ENCODE measurements at regions not wholly inside any gene's neighbourhood (a gene's known extent, or its start where the extent isn't known, plus 50 kb on each side); places are given as distances from the start of the nearest gene placed in this dataset.

- no peak for ATAC-seq
- Mint-ChIP-seq H3K9me3 (peaks cover 14% of the 10 kb centered on the region), H3K27ac (no peak overlapping the region), H3K36me3 (no peaks in the 10 kb centered on the region), H3K4me3 (no peak overlapping the region), H3K27me3 (no peaks in the 10 kb centered on the region), H3K4me1 (peaks cover under 1% of the 10 kb centered on the region)
Measured at GRCh38 chr3:106624154-106624553, 753.1 kb upstream of the CCDC54 start.

GRCh38 chr3:106628407-106628806, 748.8 kb upstream of the CCDC54 start:
- Mint-ChIP-seq H3K4me1 (peaks cover 8% of the 10 kb centered on the region), H3K4me3 (no peak overlapping the region), H3K27me3 (no peaks in the 10 kb centered on the region), H3K27ac (no peak overlapping the region), H3K36me3 (no peaks in the 10 kb centered on the region), H3K9me3 (peaks cover 10% of the 10 kb centered on the region)
- no peak for ATAC-seq

DNA sequence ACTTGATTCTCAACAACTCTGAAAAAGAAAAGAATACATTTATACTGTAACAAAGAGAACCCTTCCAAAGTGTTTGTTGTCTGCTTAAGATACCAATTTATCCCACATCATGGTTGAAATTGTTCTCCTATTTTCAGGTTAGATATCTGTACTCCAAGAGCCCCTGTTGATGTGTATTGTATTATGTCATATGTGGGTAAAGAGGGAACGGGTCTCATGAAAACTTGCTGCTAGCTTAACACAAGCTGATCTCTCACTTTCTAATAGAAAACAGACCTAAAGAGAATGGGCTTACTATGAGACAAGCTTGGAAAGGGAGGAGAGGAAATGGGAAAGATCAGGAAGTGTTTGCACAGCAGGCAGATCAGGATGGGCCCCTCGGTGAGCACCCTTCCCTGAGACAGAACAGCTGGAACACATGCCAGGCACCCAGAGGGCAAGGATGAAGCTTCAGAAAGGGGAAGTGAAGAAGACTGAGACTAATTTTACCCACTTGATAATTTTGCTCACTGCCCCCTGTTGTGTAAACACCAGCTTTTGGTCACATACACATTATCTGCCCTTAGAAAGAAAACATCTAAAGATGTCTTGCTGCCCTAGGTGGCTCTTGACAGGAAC, 747.9 kb upstream of the CCDC54 start:
- Mint-ChIP-seq H3K27ac (no peak overlapping the region), H3K27me3 (no peaks in the 10 kb centered on the region), H3K36me3 (no peaks in the 10 kb centered on the region), H3K9me3 (peaks cover 3% of the 10 kb centered on the region), H3K4me3 (no peak overlapping the region), H3K4me1 (peaks cover 8% of the 10 kb centered on the region)
- ATAC-seq = peak; percentile 54

DNA sequence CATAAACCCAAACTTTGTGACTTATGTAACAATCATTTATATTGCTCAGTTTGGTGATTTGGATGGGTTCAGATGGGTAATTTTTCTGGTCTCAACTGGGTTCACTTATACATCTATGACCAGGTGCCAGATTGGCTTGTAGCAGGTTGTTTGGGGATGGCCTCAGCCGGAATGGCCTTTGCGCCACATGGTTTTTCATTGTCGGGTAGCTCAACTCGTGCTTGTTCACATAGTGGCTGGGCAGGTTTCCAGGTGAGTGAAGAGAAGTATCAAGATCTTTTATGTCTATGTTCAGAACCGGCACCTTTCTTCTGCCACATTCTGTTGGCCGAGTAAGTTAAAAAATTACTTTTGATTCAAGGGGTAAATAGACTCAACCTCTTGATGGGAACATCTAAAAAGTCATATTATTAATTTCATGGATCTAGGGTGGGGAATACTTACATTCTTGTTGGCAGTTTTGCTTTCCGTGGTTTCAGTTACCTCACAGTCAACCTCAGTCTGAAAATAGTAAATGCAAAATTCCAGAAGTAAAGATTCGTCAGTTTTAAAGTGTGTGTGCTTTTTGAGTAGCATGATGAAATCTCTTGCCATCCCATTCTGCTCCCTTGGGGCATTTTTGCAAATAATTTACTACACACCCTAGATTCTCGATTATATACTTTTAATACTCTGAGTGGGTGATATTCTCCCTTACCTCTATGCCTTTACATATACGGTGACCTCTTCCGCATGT, 745.7 kb upstream of the CCDC54 start:
- no peak overlapping the region for H3K4me3 Mint-ChIP-seq
- no peaks in the 10 kb centered on the region for H3K36me3 Mint-ChIP-seq
- no peaks in the 10 kb centered on the region for H3K27me3 Mint-ChIP-seq
- no peak overlapping the region for H3K27ac Mint-ChIP-seq
- ATAC-seq = no peak
- H3K9me3 Mint-ChIP-seq = no peaks in the 10 kb centered on the region
- H3K4me1 Mint-ChIP-seq = peaks cover 8% of the 10 kb centered on the region

- Mint-ChIP-seq H3K36me3 (no peaks in the 10 kb centered on the region), H3K4me1 (peaks cover 5% of the 10 kb centered on the region), H3K9me3 (no peaks in the 10 kb centered on the region), H3K27me3 (peaks cover 13% of the 10 kb centered on the region), H3K4me3 (no peak overlapping the region), H3K27ac (no peak overlapping the region)
- ATAC-seq = no peak
Measured at GRCh38 chr3:106635271-106635670, 742.0 kb upstream of the CCDC54 start.

DNA sequence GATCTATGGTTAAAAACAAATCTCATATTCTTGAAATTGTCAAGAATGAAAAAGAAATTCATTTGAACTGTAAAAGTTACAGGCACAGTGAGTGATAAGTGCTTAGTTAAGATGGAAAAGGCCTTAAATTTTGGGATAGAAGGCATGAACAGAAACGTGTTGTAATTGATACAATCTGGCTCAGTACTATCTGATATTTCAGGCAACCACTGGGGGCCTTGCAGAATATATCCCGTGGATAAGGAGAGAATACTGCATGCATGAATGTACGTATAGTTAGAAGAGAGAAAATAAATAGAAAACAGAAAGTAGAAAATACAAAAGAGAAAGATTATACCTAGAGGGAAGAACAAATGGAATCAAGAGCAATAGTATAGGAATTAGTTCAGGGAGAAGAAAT, 741.4 kb upstream of the CCDC54 start:
- Mint-ChIP-seq H3K9me3 (no peaks in the 10 kb centered on the region), H3K27ac (no peak overlapping the region), H3K4me1 (peaks cover 10% of the 10 kb centered on the region), H3K4me3 (no peak overlapping the region), H3K36me3 (no peaks in the 10 kb centered on the region), H3K27me3 (peaks cover 13% of the 10 kb centered on the region)
- ATAC-seq = no peak

DNA sequence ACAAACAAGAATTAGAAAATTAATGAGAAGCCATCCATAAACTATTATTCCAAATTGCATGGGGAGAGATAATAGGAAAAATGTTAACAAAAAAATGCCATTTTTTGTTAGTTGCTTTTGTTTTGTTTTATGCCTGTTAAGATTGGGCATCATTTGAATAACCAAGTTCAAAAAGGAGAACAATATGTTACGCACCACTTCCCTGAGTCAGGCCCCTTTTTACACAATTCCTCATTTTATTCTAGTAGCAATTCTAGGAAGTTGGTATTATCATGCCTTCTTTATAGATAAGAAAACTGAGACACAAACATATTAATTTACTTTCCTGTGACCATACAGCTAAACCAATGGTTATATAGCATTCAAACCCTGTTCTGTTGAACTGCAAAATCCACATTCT, 736.9 kb upstream of the CCDC54 start:
- Mint-ChIP-seq H3K9me3 (no peaks in the 10 kb centered on the region), H3K27ac (no peak overlapping the region), H3K27me3 (peaks cover 13% of the 10 kb centered on the region), H3K4me1 (peaks cover 12% of the 10 kb centered on the region), H3K4me3 (no peak overlapping the region), H3K36me3 (no peaks in the 10 kb centered on the region)
- no peak for ATAC-seq

DNA sequence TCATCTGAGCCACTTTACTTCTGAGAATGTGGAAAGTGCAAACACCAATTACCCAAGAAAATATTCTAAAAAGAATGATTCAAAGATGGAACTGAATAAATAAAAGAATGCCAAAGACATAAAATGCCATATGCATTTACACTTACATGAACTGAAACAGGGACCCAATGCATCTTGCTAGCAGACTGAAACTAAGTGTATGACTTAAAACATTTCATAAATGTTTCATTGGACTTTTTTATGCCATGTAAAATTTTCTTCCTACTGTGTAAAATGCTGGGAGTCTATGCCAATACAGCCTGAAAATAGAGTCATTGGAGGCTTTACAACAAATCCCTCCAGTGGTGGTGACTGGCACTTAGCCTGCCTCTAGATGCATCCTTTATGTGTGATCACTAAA, 735.1 kb upstream of the CCDC54 start:
- Mint-ChIP-seq H3K27ac (no peak overlapping the region), H3K27me3 (peaks cover 13% of the 10 kb centered on the region), H3K9me3 (no peaks in the 10 kb centered on the region), H3K4me3 (no peak overlapping the region), H3K36me3 (no peaks in the 10 kb centered on the region), H3K4me1 (peaks cover 12% of the 10 kb centered on the region)
- ATAC-seq = no peak

GRCh38 chr3:106643684-106644161, 733.5 kb upstream of the CCDC54 start:
- no peak overlapping the region for H3K27ac Mint-ChIP-seq
- no peak overlapping the region for H3K4me3 Mint-ChIP-seq
- peaks cover 22% of the 10 kb centered on the region for H3K27me3 Mint-ChIP-seq
- H3K36me3 Mint-ChIP-seq = no peaks in the 10 kb centered on the region
- peaks cover 12% of the 10 kb centered on the region for H3K4me1 Mint-ChIP-seq
- no peaks in the 10 kb centered on the region for H3K9me3 Mint-ChIP-seq
- ATAC-seq = no peak

DNA sequence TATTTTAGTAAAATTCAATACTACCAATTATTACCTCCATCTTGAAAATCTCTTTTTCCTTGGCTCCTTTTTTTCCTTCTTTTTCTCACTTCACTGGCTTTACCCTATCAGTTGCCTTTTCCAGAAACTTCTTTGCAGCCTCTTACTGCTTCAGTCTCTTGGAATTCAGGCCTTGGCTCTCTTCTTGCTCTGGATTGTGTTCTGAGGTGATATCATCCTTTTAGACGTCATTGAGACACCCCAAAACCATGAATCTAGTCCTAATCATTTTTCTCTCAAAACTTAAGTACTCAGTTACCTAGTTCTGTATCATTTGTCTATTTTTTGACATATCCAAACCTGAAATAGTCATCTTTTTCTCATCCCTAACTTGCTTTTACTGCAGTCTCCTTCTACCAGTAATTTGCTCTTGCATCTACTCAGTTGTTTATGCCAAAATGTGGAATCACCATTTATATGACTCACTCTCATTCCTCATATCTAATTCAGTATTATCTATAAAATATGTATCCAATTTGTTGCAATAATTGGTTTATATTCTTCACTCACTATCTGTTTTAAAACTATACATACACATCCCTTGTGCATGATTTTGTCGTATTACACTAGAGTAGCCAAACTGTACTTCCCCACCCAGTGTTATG, 703.2 kb upstream of the CCDC54 start:
- peaks cover 5% of the 10 kb centered on the region for H3K27me3 Mint-ChIP-seq
- no peaks in the 10 kb centered on the region for H3K4me1 Mint-ChIP-seq

GRCh38 chr3:106675451-106675850, 701.8 kb upstream of the CCDC54 start:
- Mint-ChIP-seq H3K27ac (no peak overlapping the region), H3K27me3 (peaks cover 19% of the 10 kb centered on the region), H3K9me3 (no peaks in the 10 kb centered on the region), H3K4me1 (no peaks in the 10 kb centered on the region), H3K4me3 (no peak overlapping the region), H3K36me3 (no peaks in the 10 kb centered on the region)
- ATAC-seq = no peak

More for the DNA sequence above, 703.2 kb upstream of the CCDC54 start:
- Mint-ChIP-seq H3K36me3 (no peaks in the 10 kb centered on the region), H3K27ac (no peak overlapping the region), H3K4me3 (no peak overlapping the region), H3K9me3 (no peaks in the 10 kb centered on the region)
- no peak for ATAC-seq

GRCh38 chr3:106678657-106679390, 698.4 kb upstream of the CCDC54 start:
- H3K27ac Mint-ChIP-seq = no peak overlapping the region
- no peak for ATAC-seq
- no peak overlapping the region for H3K4me3 Mint-ChIP-seq
- no peaks in the 10 kb centered on the region for H3K36me3 Mint-ChIP-seq
- peaks cover 31% of the 10 kb centered on the region for H3K27me3 Mint-ChIP-seq
- H3K9me3 Mint-ChIP-seq = no peaks in the 10 kb centered on the region
- no peaks in the 10 kb centered on the region for H3K4me1 Mint-ChIP-seq

GRCh38 chr3:106683953-106684620, 693.2 kb upstream of the CCDC54 start:
- H3K36me3 Mint-ChIP-seq = no peaks in the 10 kb centered on the region
- no peak overlapping the region for H3K27ac Mint-ChIP-seq
- peaks cover 25% of the 10 kb centered on the region for H3K27me3 Mint-ChIP-seq
- H3K4me1 Mint-ChIP-seq = no peaks in the 10 kb centered on the region
- no peak for ATAC-seq
- H3K9me3 Mint-ChIP-seq = no peaks in the 10 kb centered on the region
- H3K4me3 Mint-ChIP-seq = no peak overlapping the region

GRCh38 chr3:106685745-106686144, 691.5 kb upstream of the CCDC54 start:
- no peak for ATAC-seq

DNA sequence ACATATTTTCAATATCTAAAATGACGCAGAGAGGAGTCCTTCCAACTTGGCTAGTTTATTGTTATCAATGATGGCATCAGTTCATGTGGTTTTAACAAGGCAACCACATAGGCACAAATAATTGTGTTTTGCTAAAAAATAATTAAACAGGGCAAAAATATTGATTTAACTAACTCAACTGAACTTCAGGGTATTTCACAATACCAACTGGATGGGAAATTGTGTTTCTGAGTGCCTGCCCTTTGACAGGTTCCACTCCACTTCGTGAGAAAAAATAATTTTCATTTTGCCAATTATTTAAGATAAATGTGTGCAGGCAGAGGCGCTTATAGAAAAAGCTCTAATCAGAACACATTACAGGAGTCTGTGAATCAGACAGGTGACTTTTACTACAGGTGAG, 689.3 kb upstream of the CCDC54 start:
- no peak for ATAC-seq
- Mint-ChIP-seq H3K4me1 (no peaks in the 10 kb centered on the region), H3K27ac (no peak overlapping the region), H3K9me3 (no peaks in the 10 kb centered on the region), H3K4me3 (no peak overlapping the region), H3K27me3 (no peaks in the 10 kb centered on the region), H3K36me3 (no peaks in the 10 kb centered on the region)

More at GRCh38 chr3:106685745-106686144, 691.5 kb upstream of the CCDC54 start:
- no peaks in the 10 kb centered on the region for H3K9me3 Mint-ChIP-seq
- H3K4me3 Mint-ChIP-seq = no peak overlapping the region
- no peaks in the 10 kb centered on the region for H3K36me3 Mint-ChIP-seq
- H3K27ac Mint-ChIP-seq = no peak overlapping the region
- no peaks in the 10 kb centered on the region for H3K4me1 Mint-ChIP-seq
- peaks cover 9% of the 10 kb centered on the region for H3K27me3 Mint-ChIP-seq
